ENCODE measurements at regions not wholly inside any gene's neighbourhood (a gene's known extent, or its start where the extent isn't known, plus 50 kb on each side); places are given as distances from the start of the nearest gene placed in this dataset.

- H3K27ac Mint-ChIP-seq: no peak overlapping the region
- H3K36me3 Mint-ChIP-seq (ENCODE audit: low read depth): no peaks in the 10 kb centered on the region
- POLR2A ChIA-PET: no interaction called here
- intact Hi-C loops (cut with micrococcal nuclease): no loop called here
- CTCF ChIA-PET: interaction anchor here (1.0 kb wide), 1 partner anchor 36 kb away, joined by 4 read pairs; no protein-coding TSS in a partner anchor
- H3K9me3 Mint-ChIP-seq: peaks cover 8% of the 10 kb centered on the region
- TF ChIP-seq, protein P1, sequence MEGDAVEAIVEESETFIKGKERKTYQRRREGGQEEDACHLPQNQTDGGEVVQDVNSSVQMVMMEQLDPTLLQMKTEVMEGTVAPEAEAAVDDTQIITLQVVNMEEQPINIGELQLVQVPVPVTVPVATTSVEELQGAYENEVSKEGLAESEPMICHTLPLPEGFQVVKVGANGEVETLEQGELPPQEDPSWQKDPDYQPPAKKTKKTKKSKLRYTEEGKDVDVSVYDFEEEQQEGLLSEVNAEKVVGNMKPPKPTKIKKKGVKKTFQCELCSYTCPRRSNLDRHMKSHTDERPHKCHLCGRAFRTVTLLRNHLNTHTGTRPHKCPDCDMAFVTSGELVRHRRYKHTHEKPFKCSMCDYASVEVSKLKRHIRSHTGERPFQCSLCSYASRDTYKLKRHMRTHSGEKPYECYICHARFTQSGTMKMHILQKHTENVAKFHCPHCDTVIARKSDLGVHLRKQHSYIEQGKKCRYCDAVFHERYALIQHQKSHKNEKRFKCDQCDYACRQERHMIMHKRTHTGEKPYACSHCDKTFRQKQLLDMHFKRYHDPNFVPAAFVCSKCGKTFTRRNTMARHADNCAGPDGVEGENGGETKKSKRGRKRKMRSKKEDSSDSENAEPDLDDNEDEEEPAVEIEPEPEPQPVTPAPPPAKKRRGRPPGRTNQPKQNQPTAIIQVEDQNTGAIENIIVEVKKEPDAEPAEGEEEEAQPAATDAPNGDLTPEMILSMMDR (IDR thresholded peaks at IDR 0.05): no peak
- no peaks in the 10 kb centered on the region for H3K27me3 Mint-ChIP-seq
- ATAC-seq (ENCODE audit: low read depth): no peak
- no peak overlapping the region for H3K4me3 Mint-ChIP-seq
- DNase-seq: no peak
- no peaks in the 10 kb centered on the region for H3K4me1 Mint-ChIP-seq
These were observed 85.1 kb downstream of the CLDN17 start for GRCh38 chr21:30081506-30081905.

DNA sequence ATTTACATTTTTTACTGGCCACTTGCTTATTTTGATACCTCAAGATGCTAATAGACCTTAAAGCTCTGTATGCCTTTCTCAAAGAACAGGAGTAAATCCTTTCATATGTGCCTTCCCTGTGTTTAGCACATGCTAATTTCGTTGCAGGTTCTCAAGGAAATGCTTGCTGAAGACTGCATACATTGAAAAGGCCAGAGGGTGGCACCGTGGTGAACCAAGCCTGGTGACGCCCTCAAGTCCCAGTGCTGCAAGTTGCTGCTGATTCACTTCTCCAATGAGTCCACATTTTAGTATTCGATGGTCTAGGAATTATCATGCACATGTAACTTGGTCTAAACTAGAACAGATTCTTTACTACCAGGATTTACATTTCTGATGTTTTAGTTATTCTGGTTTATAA, 94.1 kb downstream of the CLDN17 start:
- H3K27ac Mint-ChIP-seq: no peak overlapping the region
- DNase-seq (no peak), ATAC-seq (ENCODE audit: low read depth) (no peak)
- H3K4me3 Mint-ChIP-seq: no peak overlapping the region
- H3K4me1 Mint-ChIP-seq: no peaks in the 10 kb centered on the region
- CTCF ChIA-PET: no interaction called here
- H3K9me3 Mint-ChIP-seq: peaks cover 12% of the 10 kb centered on the region
- H3K27me3 Mint-ChIP-seq: no peaks in the 10 kb centered on the region
- TF ChIP-seq, protein P1 (IDR thresholded peaks at IDR 0.05): no peak
- intact Hi-C loops (cut with micrococcal nuclease): no loop called here
- POLR2A ChIA-PET: no interaction called here
- H3K36me3 Mint-ChIP-seq (ENCODE audit: low read depth): no peaks in the 10 kb centered on the region

DNA sequence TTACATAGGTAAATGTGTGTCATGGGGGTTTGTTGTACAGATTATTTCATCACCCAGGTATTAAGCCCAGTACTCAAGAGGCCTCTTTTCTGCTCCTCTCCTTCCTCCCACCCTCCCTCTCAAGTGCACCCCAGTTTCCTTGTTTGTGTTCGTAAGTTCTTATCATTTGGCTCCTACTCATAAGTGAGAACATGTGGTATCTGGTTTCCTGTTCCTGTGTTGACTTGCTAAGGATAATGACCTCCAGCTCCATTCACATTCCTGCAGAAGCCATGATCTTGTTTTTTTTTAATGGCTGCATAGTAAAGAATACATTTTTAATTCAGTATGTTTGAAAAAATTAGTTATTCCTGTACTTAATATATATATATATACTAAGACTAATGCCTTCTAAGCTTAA, 107.7 kb downstream of the CLDN17 start:
- no peaks in the 10 kb centered on the region for H3K9me3 Mint-ChIP-seq
- no peak overlapping the region for H3K27ac Mint-ChIP-seq
- H3K4me3 Mint-ChIP-seq: no peak overlapping the region
- ChIA-PET CTCF (no interaction called here), POLR2A (no interaction called here)
- TF ChIP-seq, protein P1 (IDR thresholded peaks at IDR 0.05): no peak
- H3K36me3 Mint-ChIP-seq (ENCODE audit: low read depth): no peaks in the 10 kb centered on the region
- intact Hi-C loops (cut with micrococcal nuclease): no loop called here
- DNase-seq (no peak), ATAC-seq (ENCODE audit: low read depth) (no peak)
- H3K27me3 Mint-ChIP-seq: no peaks in the 10 kb centered on the region
- H3K4me1 Mint-ChIP-seq: no peaks in the 10 kb centered on the region

- Mint-ChIP-seq H3K9me3 (peaks cover 4% of the 10 kb centered on the region), H3K27ac (no peak overlapping the region), H3K36me3 (ENCODE audit: low read depth) (no peaks in the 10 kb centered on the region), H3K4me1 (no peaks in the 10 kb centered on the region), H3K27me3 (no peaks in the 10 kb centered on the region), H3K4me3 (no peak overlapping the region)
- ATAC-seq (ENCODE audit: low read depth) (no peak), DNase-seq (no peak)
- ChIA-PET POLR2A (no interaction called here), CTCF (no interaction called here)
- TF ChIP-seq, protein P1 (IDR thresholded peaks at IDR 0.05): no peak
- intact Hi-C loops (cut with micrococcal nuclease): no loop called here
These were observed 109.5 kb downstream of the CLDN17 start for GRCh38 chr21:30057108-30057507.

GRCh38 chr21:30048570-30048969, 108.8 kb upstream of the GRIK1 start:
- Mint-ChIP-seq H3K4me3 (no peak overlapping the region), H3K4me1 (no peaks in the 10 kb centered on the region), H3K9me3 (peaks cover under 1% of the 10 kb centered on the region), H3K36me3 (ENCODE audit: low read depth) (no peaks in the 10 kb centered on the region), H3K27ac (no peak overlapping the region), H3K27me3 (no peaks in the 10 kb centered on the region)
- CTCF ChIA-PET: no interaction called here
- POLR2A ChIA-PET: no interaction called here
- intact Hi-C loops (cut with micrococcal nuclease): loop anchor here (5.0 kb wide), 1 partner anchor 571 kb away; no protein-coding TSS in a partner anchor
- ATAC-seq (ENCODE audit: low read depth) (no peak), DNase-seq (no peak)
- TF ChIP-seq, protein P1 (IDR thresholded peaks at IDR 0.05): no peak

All from activated B cell treated with CpG ODN at 0.5 μM for 24 hours (primary cell).